Heart right ventricle (tissue), 16 donors: ENCODE measurements at regions not wholly inside any gene's neighbourhood (a gene's known extent, or its start where the extent isn't known, plus 50 kb on each side); places are given as distances from the start of the nearest gene placed in this dataset.

Experiments
- ATAC-seq, 8 donors: fragments of 200-7000 bp; cut with Tn5 transposase; one replicate each; pipeline ENCODE4 v1.9.1; 2020; ENCODE audit warnings: mild to moderate bottlenecking in 8 of 8, moderate library complexity in 8 of 8, moderate number of reproducible peaks in 1 of 8
- DNase-seq, 2 donors: peaks; one replicate each; pipeline ENCODE4 v3.0.0-alpha.2; 2020
- H3K27ac ChIP-seq, 10 donors: fragments of 200-600 bp; sonication (generic) in 2 of 10; one replicate each; pipeline versions ENCODE4 v1.5.0 to v1.8.0; 2020 to 2022; ENCODE audit warnings: mild to moderate bottlenecking in 3 of 10
- H3K27me3 ChIP-seq, 7 donors: fragments of 200-600 bp; one replicate each; pipeline ENCODE4 v1.8.0; 2021 to 2022; ENCODE audit warnings: mild to moderate bottlenecking in 2 of 7
- H3K36me3 ChIP-seq, 9 donors: fragments of 200-600 bp; sonication (generic) in 1 of 9; one replicate each; pipeline versions ENCODE4 v1.5.0 to v1.8.0; 2020 to 2022; ENCODE audit warnings: mild to moderate bottlenecking in 2 of 9
- H3K4me1 ChIP-seq, 9 donors: fragments of 200-600 bp; sonication (generic) in 1 of 9; one replicate each; pipeline versions ENCODE4 v1.5.0 to v1.8.0; 2020 to 2022; ENCODE audit warnings: mild to moderate bottlenecking in 4 of 9
- H3K4me3 ChIP-seq, 10 donors: fragments of 200-600 bp; sonication (generic) in 2 of 10; one replicate each; pipeline versions ENCODE4 v1.5.0 to v1.8.0; 2020 to 2022; ENCODE audit warnings: mild to moderate bottlenecking in 7 of 10, moderate library complexity in 2 of 10
- H3K9me3 ChIP-seq, 11 donors: fragments of 200-600 bp in 10 of 11; sonication (generic) in 2 of 11; one replicate each; pipeline versions ENCODE4 v1.5.0 to v1.8.0; 2013 to 2022; ENCODE audit warnings: mild to moderate bottlenecking in 2 of 11, control low read depth in 1 of 11, moderate library complexity in 1 of 11
- WGBS, 2 donors: extraction: QIAGEN DNeasy Blood & Tissue Kit; methylation state at CpG; one replicate each; pipeline ENCODE4 v1.1.7; 2013; ENCODE audit warnings: inconsistent platforms in 1 of 2; 5-methylcytosine and 5-hydroxymethylcytosine counted together
- intact Hi-C, 10 donors: fragments of 100-400 bp; cut with DNase I; formaldehyde crosslinking; loops; one replicate each; pipeline versions ENCODE4 v1.11.1 to v1.14.2; 2022
- TF ChIP-seq, protein P1 (sequence below), 9 donors: fragments of 200-600 bp; sonication (generic) in 2 of 9; IDR thresholded peaks; one replicate each; pipeline versions ENCODE4 v1.5.0 to v1.8.0; 2021 to 2022; ENCODE audit warnings: antibody characterized with exemption in 9 of 9, mild to moderate bottlenecking in 5 of 9, moderate library complexity in 1 of 9
- donor health status: Arrhythmogenic right ventricular cardiomyopathy.
- donor health status: ischemic (EF 13 %, LVEDD 7.1; RV severe dilation, severe dysfunction).
- donor health status: healthy with polysubstance abuse.
- donor health status: DM: no; HTN: yes; CAD: no.
- donor health status: DM: no; HTN: no; CAD: no.
- donor health status: ischemic (EF 25% LVEDD 6.9; RV normal size, moderate dysfunction).
- donor health status: ischemic (EF 25% LVEDD 5.7; RV mildly dilated, moderate dysfunction).
- donor health status: healthy.
- donor health status: DM: yes; HTN: yes; CAD: no.
- donor health status: Ischemic cardiomyopathy.
- donor health status: ischemic (EF 35%, LVEDD 5.7; RV mildly dilated, moderate dysfunction).
- donor health status: nonischemic (EF 11% LVEDD 7.7; RV severe dilation, severe dysfunction).
- donor health status: DM: yes; HTN: yes; CAD: no.
- donor health status: PGD.
- donor health status: ischemic (EF 29% LVEDD 5.4; RV normal size, mild dysfunction).
- donor health status: nonischemic (EF 23%, LVEDD 6.1; RV moderate dilation, normal function).

DNA sequence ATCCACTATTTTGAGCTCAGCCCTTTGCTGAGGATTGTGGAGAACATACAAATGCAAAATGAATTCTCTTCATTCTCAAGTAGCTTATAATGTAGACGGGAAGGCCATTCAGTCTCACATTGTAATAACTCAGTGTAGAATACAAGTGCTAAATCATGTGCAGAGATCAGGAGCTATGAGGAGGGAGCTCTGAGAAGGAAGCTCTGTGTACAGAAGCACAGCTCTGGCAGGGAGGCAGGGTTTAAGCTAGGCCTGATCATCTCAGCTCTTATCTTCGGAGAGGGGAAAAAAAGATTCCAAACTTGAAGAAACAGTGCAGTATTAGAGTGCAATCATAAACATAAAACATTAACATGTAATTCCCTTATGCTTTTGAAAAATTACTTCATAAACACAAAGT lies 291.1 kb upstream of the SKOR2 start:
- no peak overlapping the region for H3K4me3 ChIP-seq
- DNase-seq (no peak), ATAC-seq (no peak)
- no peaks in the 10 kb centered on the region for H3K4me1 ChIP-seq
- no peak overlapping the region for H3K27ac ChIP-seq
- no peaks in the 10 kb centered on the region for H3K9me3 ChIP-seq
- peaks cover 0 to 61% (median 40%) of the 10 kb centered on the region in 7 donors for H3K27me3 ChIP-seq
- TF ChIP-seq, protein P1, sequence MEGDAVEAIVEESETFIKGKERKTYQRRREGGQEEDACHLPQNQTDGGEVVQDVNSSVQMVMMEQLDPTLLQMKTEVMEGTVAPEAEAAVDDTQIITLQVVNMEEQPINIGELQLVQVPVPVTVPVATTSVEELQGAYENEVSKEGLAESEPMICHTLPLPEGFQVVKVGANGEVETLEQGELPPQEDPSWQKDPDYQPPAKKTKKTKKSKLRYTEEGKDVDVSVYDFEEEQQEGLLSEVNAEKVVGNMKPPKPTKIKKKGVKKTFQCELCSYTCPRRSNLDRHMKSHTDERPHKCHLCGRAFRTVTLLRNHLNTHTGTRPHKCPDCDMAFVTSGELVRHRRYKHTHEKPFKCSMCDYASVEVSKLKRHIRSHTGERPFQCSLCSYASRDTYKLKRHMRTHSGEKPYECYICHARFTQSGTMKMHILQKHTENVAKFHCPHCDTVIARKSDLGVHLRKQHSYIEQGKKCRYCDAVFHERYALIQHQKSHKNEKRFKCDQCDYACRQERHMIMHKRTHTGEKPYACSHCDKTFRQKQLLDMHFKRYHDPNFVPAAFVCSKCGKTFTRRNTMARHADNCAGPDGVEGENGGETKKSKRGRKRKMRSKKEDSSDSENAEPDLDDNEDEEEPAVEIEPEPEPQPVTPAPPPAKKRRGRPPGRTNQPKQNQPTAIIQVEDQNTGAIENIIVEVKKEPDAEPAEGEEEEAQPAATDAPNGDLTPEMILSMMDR (IDR thresholded peaks at IDR 0.05), result no peak
- H3K36me3 ChIP-seq, result no peaks in the 10 kb centered on the region
- intact Hi-C loops, result no loop called here
- 61 to 73% methylated on average over 2 of the region's 2 CpGs for WGBS, 2 donors

DNA sequence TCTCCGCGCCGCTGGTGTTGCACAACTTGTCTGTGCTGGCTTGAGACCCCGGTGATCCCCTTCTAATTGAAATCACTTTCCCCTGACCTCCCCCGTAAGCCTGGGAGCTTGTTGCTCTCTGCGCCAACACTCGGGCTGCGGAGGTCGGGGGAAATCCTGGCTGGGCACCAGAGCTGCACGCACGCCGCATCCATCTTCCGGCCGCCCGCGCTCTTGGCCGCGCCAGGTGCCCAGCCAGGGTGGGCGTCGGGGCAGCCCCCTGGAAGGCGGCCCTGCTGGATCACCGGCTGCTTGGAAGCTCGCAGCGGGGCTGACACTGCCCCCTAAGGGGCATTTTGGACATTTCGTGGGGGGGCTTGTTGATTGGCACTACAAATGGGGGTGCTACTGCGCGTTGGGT lies 280.3 kb upstream of the SKOR2 start:
- no peaks in the 10 kb centered on the region for H3K9me3 ChIP-seq
- H3K4me3 ChIP-seq, result no peak overlapping the region
- TF ChIP-seq, protein P1 (IDR thresholded peaks at IDR 0.05), result peak in 5 of 9 donors; percentile 21 to 38 (median 22)

DNA sequence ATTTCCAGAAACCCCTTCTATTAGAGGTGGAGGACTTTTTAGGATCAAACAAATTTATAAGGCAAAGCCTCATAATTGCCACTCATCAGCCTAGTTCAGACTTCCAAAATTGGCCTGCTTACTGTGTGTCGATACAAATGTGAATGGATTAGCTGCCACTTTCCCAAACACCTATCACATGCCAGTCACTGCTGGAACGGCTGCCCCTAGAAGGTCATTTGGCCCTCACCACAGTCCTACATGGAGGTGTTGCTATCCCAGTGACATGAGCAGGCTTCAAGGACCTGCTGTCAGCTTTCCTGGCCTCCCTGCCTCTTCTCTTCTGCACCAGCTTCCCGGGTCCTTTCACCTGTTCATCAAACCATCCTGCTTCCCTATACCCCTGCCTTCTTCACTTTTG lies 279.2 kb upstream of the SKOR2 start:
- Histone ChIP-seq H3K4me3 (no peak overlapping the region), H3K27me3 (peaks cover 4 to 86% (median 58%) of the 10 kb centered on the region in 7 donors), H3K36me3 (no peaks in the 10 kb centered on the region), H3K9me3 (no peaks in the 10 kb centered on the region), H3K4me1 (no peaks in the 10 kb centered on the region), H3K27ac (no peak overlapping the region)
- intact Hi-C loops, result no loop called here
- WGBS, 2 donors, result 75% methylated on average over 3 of the region's 3 CpGs
- TF ChIP-seq, protein P1 (IDR thresholded peaks at IDR 0.05), result no peak
- no peak for DNase-seq
- ATAC-seq, result no peak

More for the DNA sequence above, 280.3 kb upstream of the SKOR2 start:
- H3K27ac ChIP-seq, result no peak overlapping the region
- peaks cover 0 to 86% (median 57%) of the 10 kb centered on the region in 7 donors for H3K27me3 ChIP-seq
- 3 to 9% methylated on average over 27 of the region's 27 CpGs for WGBS, 2 donors
- ATAC-seq, result no peak
- no peaks in the 10 kb centered on the region for H3K4me1 ChIP-seq
- H3K36me3 ChIP-seq, result no peaks in the 10 kb centered on the region
- intact Hi-C loops, result no loop called here
- no peak for DNase-seq

DNA sequence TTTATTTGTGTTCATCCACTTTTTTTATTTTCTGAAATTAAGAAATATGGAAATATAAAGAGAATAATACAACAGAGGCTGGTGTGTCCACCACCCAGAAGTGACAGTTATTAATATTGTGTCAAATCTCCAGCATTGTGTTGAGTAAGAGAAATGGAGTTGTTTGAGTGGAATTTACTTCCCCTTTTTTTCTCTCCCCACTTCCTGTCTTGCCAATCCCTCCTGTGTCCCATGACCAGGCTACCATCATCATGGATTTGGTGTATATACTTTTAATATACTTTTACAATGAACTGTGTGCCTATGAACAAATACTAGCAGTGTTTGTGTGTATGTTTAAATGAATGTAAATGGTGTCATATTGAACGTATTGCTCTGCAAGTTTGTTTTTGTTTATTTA lies 276.9 kb upstream of the SKOR2 start:
- H3K27me3 ChIP-seq, result peaks cover 4 to 80% (median 61%) of the 10 kb centered on the region in 7 donors
- no peaks in the 10 kb centered on the region for H3K9me3 ChIP-seq
- H3K36me3 ChIP-seq, result no peaks in the 10 kb centered on the region
- TF ChIP-seq, protein P1 (IDR thresholded peaks at IDR 0.05), result no peak
- no peaks in the 10 kb centered on the region for H3K4me1 ChIP-seq
- 90 to 98% methylated on average over 1 of the region's 1 CpG for WGBS, 2 donors
- intact Hi-C loops, result no loop called here
- no peak overlapping the region for H3K27ac ChIP-seq
- DNase-seq (no peak), ATAC-seq (no peak)
- no peak overlapping the region for H3K4me3 ChIP-seq
